Adrenal gland (tissue), 9 donors: ENCODE measurements at regions not wholly inside any gene's neighbourhood (a gene's known extent, or its start where the extent isn't known, plus 50 kb on each side); places are given as distances from the start of the nearest gene placed in this dataset.
"Not testable (repeated sequence)": the region's sequence is repeated elsewhere in the genome, so short reads cannot be mapped to it uniquely, and the experiment has no call there.

Experiments
- DNase-seq, 7 donors: peaks; one replicate each; pipeline ENCODE4 v3.0.0-alpha.2; 2019 to 2020
- H3K27ac ChIP-seq, 5 donors: fragments of 200-600 bp; sonication (generic) in 4 of 5; 1 replicate in 3 of 5; 2 replicates in 2 of 5; pipeline versions ENCODE4 v1.5.1 to v1.8.0; 2016 to 2020; ENCODE audit warnings: mild to moderate bottlenecking in 1 of 5
- H3K27me3 ChIP-seq: fragments of 200-600 bp; 2 replicates; pipeline ENCODE4 v1.8.0; 2021
- H3K36me3 ChIP-seq, 2 donors: fragments of 200-600 bp; replicated peaks in 1 of 2; 1 replicate in 1 of 2; 2 replicates in 1 of 2; pipeline versions ENCODE4 v1.5.1 to v1.8.0; 2018 to 2022
- H3K4me1 ChIP-seq, 2 donors: fragments of 200-600 bp; replicated peaks in 1 of 2; 1 replicate in 1 of 2; 2 replicates in 1 of 2; pipeline versions ENCODE4 v1.5.1 to v1.8.0; 2018 to 2021
- H3K4me3 ChIP-seq, 4 donors: fragments of 200-600 bp; sonication (generic) in 3 of 4; one replicate each; pipeline ENCODE4 v1.5.1; 2016 to 2018
- H3K9me3 ChIP-seq, 3 donors: fragments of 200-600 bp; sonication (generic) in 1 of 3; replicated peaks in 1 of 3; 1 replicate in 2 of 3; 2 replicates in 1 of 3; pipeline versions ENCODE4 v1.5.1 to v1.8.0; 2016 to 2021
- CTCF ChIP-seq, 6 experiments: fragments of 450-650 bp in 4 of 6; fragments of 200-600 bp in 2 of 6; sonication (generic) in 1 of 6; IDR thresholded peaks; 1 replicate in 5 of 6; 2 replicates in 1 of 6; pipeline versions ENCODE4 v1.5.1 to v1.8.0; 2016 to 2021; ENCODE audit warnings: antibody characterized with exemption in 6 of 6, mild to moderate bottlenecking in 2 of 6, moderate library complexity in 1 of 6
- POLR2A ChIP-seq, 2 donors: fragments of 450-650 bp; IDR thresholded peaks; one replicate each; pipeline ENCODE4 v1.6.1; 2017; ENCODE audit warnings: antibody characterized with exemption in 2 of 2, mild to moderate bottlenecking in 2 of 2, moderate library complexity in 1 of 2
- WGBS, 4 donors: extraction: QIAGEN DNeasy Blood & Tissue Kit in 2 of 4; methylation state at CpG; one replicate each; pipeline versions ENCODE4 v1.1.5 to v1.1.7; 2013 to 2017; 5-methylcytosine and 5-hydroxymethylcytosine counted together
- intact Hi-C, 2 donors: fragments of 100-400 bp; cut with DNase I; formaldehyde crosslinking; loops; one replicate each; pipeline versions ENCODE4 v1.14.1 to v1.15.0; 2022 to 2023
- donor health status: healthy with polysubstance abuse.
- donor health status: Bipolar disorder and iron deficiency.
- donor health status: DM: yes; HTN: yes; CAD: no.
- donor health status: DM: no; HTN: no; CAD: no.
- donor health status: DM: no; HTN: no; CAD: no.

DNA sequence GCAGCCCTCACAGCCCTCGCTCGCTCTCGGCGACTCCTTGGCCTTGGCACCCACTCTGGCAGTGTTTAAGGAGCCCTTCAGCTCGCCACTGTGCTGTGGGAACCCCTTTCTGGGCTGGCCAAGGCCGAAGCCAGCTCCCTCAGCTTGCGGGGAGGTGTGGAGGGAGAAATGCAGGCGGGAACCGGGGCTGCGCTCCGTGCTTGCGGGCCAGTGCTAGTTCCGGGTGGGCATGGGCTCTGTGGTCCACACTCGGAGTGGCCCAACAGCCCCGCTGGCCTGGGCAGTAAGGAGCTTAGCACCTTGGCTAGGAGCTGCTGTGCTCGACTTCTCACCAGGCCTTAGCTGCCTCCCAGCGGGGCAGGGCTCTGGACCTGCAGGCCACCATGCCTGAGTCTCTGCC, 192.6 kb downstream of the COX18 start:
- intact Hi-C loops = no loop called here
- TF ChIP-seq CTCF (IDR thresholded peaks at IDR 0.05) = no peak
- WGBS, 4 donors = 72 to 82% (median 80%) methylated on average over 8 to 17 of the region's 17 CpGs
- no peak for DNase-seq
- H3K9me3 ChIP-seq = no peaks in the 10 kb centered on the region
- no peaks in the 10 kb centered on the region for H3K36me3 ChIP-seq
- no peak overlapping the region for H3K27ac ChIP-seq
- H3K4me1 ChIP-seq = no peaks in the 10 kb centered on the region
- no peak overlapping the region for H3K4me3 ChIP-seq
- H3K27me3 ChIP-seq = no peaks in the 10 kb centered on the region

GRCh38 chr4:72875545-72875944, 194.0 kb downstream of the COX18 start:
- no peak overlapping the region for H3K4me3 ChIP-seq
- no peak overlapping the region for H3K27ac ChIP-seq
- intact Hi-C loops = no loop called here
- no peaks in the 10 kb centered on the region for H3K36me3 ChIP-seq
- TF ChIP-seq POLR2A (IDR thresholded peaks at IDR 0.05) (no peak), CTCF (IDR thresholded peaks at IDR 0.05) (no peak)
- WGBS, 4 donors = 66 to 72% (median 72%) methylated on average over 5 of the region's 5 CpGs
- H3K9me3 ChIP-seq = no peaks in the 10 kb centered on the region
- DNase-seq = no peak
- no peaks in the 10 kb centered on the region for H3K27me3 ChIP-seq
- no peaks in the 10 kb centered on the region for H3K4me1 ChIP-seq

GRCh38 chr4:72875138-72875537, 194.4 kb downstream of the COX18 start:
- Histone ChIP-seq H3K27ac (no peak overlapping the region), H3K36me3 (no peaks in the 10 kb centered on the region), H3K9me3 (no peaks in the 10 kb centered on the region), H3K4me3 (no peak overlapping the region), H3K4me1 (no peaks in the 10 kb centered on the region), H3K27me3 (no peaks in the 10 kb centered on the region)
- intact Hi-C loops = no loop called here
- TF ChIP-seq POLR2A (IDR thresholded peaks at IDR 0.05) (no peak), CTCF (IDR thresholded peaks at IDR 0.05) (no peak)
- 29 to 44% (median 36%) methylated on average over 1 of the region's 1 CpG for WGBS, 4 donors
- no peak for DNase-seq

DNA sequence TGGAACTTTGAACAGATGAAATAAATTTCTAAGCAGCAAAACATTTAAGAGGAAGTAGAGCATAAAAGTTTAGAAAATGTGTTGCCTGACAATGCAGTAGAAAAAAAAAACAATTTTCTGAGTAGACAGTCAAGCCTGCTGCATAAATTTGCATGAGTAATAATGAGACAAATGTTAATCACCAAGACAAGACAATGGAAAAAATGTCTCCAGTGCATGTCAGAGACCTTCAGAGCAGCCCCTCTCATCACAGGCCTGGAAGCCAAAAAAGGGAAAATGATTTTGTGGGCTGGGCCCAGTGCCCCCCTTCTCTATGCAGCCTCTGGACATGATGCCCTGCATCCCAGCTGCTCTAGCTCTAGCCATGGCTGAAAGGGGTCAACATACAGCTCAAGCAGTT, 204.6 kb downstream of the COX18 start:
- Histone ChIP-seq H3K4me1 (no peaks in the 10 kb centered on the region), H3K4me3 (no peak overlapping the region), H3K9me3 (no peaks in the 10 kb centered on the region), H3K36me3 (no peaks in the 10 kb centered on the region), H3K27ac (no peak overlapping the region), H3K27me3 (no peaks in the 10 kb centered on the region)
- intact Hi-C loops = no loop called here
- no peak for DNase-seq
- TF ChIP-seq CTCF (IDR thresholded peaks at IDR 0.05) (no peak), POLR2A (IDR thresholded peaks at IDR 0.05) (no peak)

GRCh38 chr4:72864277-72864676, 205.2 kb downstream of the COX18 start:
- H3K4me3 ChIP-seq, H3K36me3 ChIP-seq, intact Hi-C loops, H3K9me3 ChIP-seq, DNase-seq, H3K4me1 ChIP-seq, H3K27me3 ChIP-seq, H3K27ac ChIP-seq: not testable (repeated sequence)
- WGBS, 4 donors = 84 to 90% (median 87%) methylated on average over 1 of the region's 1 CpG
